ENCODE measurements at regions not wholly inside any gene's neighbourhood (a gene's known extent, or its start where the extent isn't known, plus 50 kb on each side); places are given as distances from the start of the nearest gene placed in this dataset.
"Not testable (repeated sequence)": the region's sequence is repeated elsewhere in the genome, so short reads cannot be mapped to it uniquely, and the experiment has no call there.

DNA sequence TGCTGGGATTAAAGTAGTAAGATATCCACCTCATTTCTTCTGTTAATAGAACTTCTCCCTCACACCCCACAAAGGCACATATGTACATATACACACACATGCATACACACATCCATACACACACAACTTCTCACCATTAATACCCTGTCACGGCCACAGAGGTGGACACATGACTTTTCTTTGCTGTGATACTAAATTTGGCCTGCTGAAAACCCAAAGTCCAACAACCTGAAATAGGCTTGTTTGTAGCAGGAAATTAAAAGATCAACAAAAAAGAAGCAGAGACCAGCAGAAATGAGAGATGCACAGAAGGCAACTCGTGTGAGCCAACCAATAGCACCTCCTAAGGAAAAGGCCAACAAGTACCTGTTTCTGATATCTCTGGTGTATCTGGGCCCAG lies 128.7 kb upstream of the PCGF5 start:
- DNase-seq, result no peak

DNA sequence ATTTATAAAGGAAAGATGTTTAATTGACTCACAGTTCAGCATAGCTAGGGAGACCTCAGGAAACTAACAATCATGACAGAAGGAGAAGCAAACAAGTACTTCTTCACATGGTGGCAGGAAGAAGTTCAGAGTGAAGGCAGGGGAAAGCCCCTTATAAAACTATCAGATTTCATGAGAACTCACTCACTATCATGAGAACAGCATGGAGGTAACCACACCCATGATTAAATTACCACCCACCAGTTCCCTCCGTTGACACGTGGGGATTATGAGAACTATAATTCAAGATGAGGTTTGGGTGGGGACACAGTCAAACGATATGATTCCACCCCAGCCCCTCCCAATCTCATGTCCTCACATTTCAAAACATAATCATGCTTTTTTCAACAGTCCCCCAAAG lies 124.2 kb upstream of the PCGF5 start:
- DNase-seq, result no peak

DNA sequence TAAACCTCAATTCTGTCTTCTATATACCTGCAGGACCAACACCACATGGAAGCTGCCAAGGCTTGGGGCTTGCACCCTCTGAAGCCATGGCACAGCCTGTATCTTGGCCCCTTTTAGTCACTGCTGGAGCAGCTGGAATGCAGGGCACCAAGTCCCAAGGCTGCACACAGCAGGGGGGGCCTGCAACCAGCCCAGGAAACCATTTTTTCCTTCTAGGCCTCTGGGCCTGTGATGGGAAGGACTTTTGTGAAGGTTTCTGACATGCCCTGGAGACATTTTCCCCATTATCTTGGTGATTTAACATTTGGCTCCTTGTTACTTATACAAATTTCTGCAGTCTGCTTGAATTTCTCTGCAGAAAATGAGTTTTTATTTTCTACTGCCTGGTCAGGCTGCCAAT lies 123.2 kb upstream of the PCGF5 start:
- DNase-seq, result no peak

DNA sequence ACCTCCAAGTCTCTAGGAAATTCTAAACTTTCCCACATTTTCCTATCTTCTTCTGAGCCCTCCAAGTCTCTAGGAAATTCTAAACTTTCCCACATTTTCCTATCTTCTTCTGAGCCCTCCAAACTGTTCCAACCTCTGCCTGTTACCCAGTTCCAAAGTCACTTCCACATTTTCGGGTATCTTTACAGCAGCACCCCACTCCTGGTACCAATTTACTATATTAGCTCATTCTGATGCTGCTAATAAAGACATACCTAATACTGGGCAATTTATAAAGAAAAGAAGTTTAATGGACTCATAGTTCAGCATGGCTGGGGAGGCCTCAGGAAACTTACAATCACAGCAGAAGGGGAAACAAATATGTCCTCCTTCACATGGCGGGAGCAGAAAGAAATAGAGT lies 122.4 kb upstream of the PCGF5 start:
- DNase-seq, result not testable (repeated sequence)

DNA sequence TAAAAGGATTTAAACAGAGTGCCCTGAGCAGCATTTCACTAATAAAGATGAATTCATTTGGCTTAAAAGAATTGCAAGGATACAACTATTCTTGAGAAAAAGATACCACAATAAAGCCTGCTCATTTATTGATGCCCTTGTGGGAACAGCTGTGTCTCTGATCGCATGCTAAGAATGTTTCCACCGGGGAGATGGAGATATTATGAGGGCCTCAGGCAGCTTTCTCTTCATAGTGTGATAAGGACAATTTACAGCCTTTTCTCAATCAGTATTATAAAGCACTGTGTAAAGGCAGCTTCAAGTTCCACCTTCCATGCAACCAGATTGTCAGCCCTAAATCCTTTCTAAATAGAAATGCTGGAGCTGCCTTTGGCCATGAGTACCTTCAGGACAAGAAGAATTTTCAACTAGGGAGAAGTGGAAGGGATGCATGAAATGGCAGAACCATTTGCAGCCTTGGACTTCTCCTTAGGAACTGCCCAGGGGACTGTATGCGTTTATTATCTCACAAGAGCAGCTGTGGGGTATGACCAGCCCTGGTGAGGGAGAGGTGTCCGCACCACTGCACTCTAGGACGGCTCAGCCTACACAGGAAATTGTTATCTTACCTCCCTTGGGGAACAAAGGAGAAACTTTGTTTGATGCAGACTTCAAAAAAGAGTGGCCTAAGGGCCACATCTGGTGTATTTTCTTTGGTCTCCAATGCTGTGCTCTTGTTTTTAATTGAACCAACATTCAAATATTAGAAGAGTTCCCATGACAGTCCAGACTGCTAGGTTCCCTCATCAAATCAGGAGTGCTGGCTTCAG lies 116.9 kb upstream of the PCGF5 start:
- no peak for DNase-seq

DNA sequence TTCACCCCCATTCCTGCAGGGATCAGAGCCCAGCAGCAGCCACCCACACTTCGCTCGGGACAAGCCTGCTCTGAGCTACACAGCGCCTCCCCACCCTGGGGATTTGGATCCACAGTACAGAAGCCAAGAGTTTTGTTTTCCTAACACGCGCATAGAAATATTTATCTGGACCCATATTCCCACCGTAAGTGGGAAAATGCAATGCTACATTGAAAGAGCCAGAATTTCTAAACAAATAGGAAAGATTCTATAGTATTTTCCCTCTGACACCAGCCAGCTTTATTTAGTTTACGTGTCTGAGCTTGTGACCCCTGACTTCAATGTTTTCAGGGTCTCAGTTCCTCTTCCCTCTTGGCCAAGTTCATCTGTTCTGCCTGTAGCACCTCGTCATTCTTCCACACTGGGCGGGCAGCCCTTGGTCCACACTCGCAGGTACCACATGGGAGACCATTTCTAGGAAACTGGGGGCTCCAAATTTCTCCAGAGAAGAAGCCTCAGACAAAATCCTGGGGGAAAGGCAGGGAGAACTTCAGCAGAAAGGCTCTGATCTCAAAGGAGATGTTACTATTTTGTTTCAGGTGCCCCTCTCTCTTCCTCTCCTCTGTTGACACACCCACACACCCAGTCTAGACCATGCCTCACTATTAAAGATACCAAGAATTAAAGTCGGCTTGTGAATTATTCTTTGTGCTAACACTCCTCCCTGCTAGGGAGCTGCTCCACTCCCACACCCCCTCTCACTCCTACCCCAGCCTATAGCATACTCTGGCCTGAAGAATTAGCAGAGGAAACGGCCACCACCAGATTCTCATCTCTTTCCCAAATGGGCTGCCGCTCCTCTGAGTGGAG lies 116.0 kb upstream of the PCGF5 start:
- DNase-seq, result no peak

DNA sequence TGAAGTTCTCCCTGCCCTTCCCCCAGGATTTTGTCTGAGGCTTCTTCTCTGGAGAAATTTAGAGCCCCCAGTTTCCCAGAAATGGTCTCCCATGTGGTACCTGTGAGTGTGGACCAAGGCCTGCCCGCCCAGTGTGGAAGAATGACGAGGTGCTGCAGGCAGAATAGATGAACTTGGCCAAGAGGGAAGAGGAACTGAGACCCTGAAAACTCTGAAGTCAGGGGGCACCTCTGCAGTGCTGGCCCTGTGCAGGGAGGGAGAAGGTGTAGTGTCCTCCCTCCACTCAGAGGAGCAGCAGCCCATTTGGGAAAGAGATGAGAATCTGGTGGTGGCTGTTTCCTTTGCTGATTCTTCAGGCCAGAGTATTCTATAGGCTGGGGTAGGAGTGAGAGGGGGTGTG lies 115.2 kb upstream of the PCGF5 start:
- no peak for DNase-seq

DNA sequence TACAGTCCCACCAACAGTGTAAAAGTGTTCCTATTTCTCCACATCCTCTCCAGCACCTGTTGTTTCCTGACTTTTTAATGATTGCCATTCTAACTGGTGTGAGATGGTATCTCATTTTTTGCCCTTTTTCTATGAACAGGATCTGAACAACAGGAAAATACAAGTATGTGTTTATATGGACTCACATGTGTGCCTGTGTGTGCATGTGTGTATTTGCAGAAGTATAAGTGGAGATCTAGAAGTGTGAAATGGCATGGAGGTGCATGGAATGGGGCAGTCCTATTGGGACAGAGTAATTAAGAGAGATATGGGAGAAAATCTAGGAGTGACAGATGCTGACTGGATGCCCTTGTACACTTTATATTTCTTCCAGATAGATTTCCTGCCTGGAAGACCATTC lies 111.6 kb upstream of the PCGF5 start:
- no peak for DNase-seq

DNA sequence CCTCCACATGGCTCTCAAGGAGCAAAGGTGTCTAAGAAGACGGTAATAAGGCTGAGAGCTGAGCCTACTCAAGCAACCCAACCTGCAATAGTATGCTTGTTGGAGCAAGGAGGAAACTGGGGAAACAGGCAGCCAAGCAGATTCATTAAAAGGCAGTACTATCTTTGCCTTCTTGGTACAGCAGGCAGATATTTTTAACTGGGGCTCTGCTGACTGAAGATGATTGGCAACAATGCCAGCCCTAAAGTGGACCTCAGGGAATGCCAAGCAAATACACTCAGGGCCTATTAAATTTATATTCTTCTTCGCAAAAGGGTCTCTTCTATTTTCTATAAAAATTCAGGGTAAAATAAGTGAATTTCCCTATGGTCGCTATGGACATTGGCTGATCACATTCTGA lies 109.4 kb upstream of the PCGF5 start:
- DNase-seq, result no peak

DNA sequence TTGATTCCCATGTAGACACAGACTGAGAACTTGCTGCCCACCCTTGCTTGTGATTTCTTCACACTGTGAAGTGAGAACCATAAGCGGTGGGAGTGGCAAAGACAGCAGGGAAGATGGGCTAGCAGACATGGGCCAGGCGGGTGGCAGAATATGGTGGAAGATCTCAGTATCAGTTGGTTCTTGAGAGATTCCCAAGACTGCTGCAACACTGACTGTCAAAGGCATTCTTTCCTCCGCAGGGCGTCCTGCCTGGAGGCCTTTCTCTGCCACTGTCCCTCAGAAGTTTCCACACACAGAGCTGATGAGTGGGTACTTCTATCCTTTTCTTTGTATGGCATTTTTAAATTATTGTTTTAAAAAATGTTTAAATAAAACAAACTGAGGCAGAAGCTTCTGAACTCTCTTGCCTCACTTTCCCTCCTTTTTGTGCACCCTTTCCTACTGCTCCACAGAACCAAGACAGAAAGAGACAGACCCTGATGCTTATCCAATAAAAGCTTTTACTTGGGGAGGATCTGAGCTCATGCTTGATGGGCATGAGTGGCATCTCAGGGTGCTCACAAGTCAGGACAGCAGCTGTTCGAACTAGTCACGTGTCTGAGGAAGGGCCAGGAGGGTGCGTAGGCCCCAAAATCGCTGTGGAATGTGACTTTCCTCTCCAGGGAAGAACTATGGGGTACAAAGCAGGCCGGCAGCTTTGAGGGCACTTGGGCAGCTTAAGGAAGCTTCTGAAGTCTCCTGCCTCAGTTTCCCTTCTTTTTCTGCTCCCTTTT lies 104.7 kb upstream of the PCGF5 start:
- DNase-seq, result no peak

DNA sequence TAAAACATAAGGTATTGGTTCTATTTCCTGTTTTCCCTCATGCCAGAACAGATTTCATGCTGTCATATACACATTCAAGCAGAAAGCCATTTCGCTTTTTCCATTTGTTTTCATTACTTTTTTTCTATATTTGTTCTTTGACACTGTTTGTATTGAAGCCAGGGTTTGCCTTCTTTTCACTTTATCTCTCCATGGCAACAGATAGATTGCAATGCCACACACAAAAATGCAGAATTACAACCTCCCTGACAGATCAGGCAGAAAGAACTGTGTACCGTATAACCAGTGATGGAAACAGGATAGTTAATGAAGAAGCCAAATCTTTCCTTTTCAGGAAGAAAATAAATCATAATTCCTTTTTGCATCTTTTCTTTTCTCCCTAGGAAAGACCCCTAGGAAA lies 103.0 kb upstream of the PCGF5 start:
- DNase-seq, result no peak

DNA sequence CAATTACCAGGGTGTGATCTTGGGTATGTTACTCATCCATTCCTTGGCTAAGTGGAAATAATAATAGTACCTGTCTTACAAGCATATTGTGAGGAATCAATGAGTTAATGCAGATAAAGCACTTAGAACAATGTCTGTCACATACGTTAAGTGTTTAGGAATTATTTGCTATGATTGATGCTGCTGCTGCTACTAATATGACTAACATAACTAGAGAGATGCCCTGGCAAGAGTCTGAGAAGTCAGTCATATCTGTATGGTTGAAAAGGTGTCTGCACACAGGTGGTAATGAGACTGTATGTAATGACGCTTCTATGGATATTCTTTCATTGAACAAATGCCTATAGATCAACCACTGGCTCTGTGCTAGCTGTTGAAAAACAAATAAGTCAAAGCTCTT lies 100.1 kb upstream of the PCGF5 start:
- DNase-seq, result no peak

DNA sequence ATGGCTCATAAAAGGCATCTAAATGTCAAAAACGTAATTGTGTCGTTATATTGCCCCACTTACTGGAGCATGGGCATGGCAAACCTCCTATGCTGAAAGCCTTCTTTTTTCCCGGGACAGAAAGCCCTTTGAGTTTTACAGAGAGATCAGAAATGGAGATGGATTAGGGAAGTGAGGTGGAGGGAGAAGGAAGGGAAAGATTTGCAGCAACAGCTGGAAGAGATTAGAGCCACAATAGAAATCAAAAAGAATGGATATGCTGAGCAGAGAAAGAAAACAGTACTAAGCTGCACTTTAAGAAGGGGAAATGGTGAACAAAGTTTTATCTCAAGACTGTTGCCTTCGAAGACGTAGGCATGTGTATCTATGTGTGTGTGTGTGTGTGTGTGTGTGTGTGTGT lies 97.2 kb upstream of the PCGF5 start:
- no peak for DNase-seq

DNA sequence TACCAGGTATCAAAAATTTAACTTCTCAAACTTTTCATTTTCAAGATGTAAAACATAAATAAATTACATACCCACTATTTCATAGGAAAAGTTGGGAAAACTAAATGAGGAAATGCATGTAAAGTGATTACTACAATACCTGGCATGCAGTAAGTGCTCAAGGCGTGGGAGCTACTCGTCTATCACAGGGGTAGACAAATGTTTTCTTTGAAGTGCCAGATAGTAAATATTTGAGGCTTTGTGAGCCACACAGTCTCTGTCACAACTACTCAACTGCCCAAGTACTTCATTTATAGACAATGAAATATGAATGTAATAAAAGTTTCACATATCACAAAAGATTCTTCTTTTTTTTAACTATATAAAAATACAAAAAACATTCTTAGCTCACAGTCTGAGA lies 96.4 kb upstream of the PCGF5 start:
- DNase-seq, result no peak

DNA sequence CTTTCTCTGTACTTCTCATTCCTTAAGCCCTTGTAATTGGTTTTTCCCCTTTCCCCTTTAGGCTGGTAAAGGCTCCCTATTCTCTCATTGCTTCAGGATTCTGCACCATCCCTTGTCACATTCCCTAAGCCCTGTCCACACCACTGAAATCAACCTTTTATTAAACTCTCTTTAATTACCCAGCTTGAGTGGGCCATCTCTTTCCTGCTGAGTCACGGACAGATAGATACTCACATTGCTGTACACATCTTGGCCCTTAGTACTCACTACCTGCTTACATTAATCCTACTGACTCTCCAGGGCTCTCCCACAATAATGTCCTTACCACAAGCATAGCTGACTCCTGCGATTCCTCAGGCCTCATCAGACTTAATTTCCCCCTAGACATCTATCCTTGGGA lies 94.0 kb upstream of the PCGF5 start:
- no peak for DNase-seq

DNA sequence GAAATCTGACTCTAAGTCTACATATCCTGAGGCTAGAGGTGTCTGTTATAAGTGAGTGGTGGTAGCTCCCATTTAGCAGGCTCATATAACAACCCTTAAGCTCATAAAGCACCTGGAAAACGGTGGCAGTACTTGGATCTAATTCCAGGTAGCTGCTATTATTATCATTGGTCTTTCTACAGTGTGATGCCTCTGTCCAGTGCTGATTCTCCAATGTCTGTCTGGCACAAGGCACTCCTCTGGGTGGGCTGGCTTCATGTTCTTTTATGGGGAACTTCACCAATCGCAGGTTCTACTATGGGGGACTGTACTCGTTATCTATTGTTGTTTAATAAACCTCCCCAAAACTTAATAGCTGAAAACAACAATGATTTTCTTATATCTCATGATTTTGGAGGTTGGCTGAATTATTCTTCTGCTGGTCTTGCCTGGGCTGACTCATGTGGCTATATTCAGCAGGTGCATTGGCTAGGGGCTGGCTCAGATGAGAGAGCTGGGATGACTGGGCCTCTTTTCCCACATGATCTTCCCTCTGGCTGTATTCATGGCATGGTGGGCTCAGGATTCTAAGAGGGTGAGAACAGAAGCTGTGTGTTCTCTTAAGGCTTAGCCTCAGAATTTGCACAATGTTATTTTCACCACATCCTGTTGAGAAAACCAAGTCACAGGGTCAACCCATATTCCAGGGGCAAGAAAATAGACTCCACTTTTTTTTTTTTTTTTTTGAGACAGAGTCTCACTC lies 93.0 kb upstream of the PCGF5 start:
- no peak for DNase-seq

DNA sequence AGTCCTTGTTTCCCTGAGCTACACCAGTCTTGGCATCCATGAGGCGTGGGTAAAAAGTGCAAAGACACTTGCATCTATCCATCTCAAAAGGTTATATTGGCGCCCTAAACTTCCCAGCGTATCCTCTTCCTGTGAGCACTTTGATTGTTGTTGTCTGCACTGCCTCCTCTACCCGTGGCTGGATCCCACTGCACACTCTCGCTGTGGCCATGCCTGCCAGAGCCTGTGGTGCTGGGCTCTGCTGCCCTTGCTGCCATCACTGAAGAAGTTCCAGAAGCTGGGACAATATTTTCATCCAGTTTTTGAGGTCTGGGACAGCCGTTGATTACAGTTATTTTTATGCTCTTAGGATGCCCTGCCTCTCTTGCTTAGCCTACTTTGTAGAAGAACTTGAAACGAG lies 85.3 kb upstream of the PCGF5 start:
- no peak for DNase-seq

DNA sequence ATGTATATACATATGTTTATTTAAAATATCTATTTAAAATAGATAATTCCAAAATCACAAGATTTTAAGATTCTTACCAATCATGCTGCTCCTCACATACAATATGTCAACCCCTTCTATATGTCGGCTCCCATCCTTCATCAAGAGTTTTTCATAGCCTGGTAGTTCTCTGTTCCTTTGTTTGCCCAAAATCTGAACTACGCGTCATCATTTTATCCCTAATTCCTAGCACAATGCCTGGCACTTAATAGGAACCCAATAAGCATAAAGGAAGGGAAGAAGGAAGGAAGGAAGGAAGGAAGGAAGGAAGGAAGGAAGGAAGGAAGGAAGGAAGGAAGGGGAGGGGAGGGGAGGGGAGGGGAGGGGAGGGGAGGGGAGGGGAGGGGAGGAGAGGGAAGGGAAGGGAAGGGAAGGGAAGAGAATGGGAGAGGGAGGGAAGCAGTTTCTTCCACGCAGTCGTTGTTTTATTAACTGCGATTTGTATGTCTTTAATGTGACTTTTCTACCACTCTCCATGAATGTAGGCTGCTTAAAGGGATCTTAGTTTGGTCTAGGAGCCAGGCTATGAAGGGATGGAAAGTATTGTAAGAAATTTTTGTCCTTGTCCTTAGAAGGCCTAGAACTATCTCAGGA lies 83.3 kb upstream of the PCGF5 start:
- DNase-seq, result no peak

DNA sequence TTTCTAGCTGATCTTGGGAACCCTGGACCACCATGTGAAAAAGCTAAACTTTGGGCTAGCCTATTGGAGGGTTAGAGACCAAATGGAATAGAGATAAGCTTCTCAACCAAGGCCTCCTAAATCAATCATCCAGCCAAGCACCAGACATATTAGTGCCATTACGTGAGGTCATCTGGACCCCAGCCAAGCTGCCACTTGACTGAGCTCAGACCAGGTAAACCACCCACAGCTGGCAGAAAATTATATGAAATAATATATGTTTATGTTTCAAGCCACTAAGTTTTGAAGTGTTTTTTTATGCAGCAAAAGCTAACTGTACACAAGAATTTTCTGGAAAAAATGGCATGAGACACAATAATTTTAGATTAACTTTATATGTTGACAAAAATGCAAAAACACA lies 82.6 kb upstream of the PCGF5 start:
- no peak for DNase-seq

DNA sequence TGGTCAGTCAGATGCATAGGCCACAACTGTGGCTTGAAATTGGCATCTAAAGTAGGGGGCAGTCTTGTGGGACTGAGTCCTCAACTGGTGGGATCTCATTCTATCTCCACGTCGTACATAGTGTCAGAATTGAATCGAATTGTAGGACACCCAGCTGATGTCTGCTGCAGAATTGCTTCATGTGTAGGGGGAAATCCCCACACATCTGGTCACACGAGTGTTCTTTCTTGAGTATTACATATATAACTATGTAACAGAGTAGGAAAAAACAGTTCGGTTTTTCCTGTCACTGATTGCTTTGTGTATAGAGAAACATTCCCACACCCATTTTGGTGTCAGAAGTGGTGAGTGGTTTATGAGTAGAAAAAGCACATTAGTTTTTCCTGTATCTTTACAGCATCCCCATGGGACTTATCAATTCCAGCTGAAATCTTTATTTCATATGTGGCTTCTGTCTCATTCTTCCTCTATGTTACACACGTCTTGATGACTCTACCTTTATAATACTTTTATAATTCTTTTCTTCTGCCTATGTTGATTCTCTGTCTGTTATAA lies 79.4 kb upstream of the PCGF5 start:
- DNase-seq, result no peak

DNA sequence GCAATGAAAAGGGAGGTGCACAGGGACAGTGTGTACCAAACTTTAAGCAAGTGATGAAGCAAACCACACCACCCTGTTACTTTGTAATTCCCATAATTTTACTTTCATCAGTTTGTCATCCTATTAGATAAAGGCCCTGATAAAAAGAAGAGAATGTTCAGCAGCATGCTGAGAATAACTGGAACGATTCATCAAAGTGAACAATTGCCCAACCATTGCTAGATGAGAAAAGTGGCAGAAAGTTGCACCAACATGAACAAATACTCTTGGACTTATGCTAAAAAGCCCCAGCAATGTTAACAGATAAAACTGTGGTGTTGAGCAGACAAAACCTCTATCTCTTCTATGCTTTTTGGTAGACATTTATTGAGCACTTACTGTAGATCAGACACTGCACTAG lies 75.5 kb upstream of the PCGF5 start:
- no peak for DNase-seq

DNA sequence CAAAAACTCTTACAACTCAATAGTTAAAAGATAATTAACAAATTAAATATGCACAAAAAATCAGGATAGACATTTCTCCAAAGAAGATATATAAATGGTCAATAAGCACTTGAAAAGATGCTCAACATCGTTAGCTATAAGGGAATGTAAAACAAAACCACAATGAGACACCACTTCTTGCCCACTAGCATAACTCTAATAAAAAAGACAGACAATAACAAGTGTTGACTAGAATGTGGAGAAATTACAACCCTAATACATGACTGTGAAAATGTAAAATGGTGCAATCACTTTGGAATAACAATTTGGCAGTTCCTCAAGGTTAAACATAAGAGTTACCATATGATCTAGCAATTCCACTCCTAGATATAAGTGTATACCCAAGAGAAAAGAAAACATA lies 74.3 kb upstream of the PCGF5 start:
- no peak for DNase-seq
